DMS153 (cell line): ENCODE measurements at regions not wholly inside any gene's neighbourhood (a gene's known extent, or its start where the extent isn't known, plus 50 kb on each side); places are given as distances from the start of the nearest gene placed in this dataset.

Source experiments
- DNase-seq: peaks from one replicate; lab custom pipeline; 2025; lab: John Stamatoyannopoulos, UW

DNA sequence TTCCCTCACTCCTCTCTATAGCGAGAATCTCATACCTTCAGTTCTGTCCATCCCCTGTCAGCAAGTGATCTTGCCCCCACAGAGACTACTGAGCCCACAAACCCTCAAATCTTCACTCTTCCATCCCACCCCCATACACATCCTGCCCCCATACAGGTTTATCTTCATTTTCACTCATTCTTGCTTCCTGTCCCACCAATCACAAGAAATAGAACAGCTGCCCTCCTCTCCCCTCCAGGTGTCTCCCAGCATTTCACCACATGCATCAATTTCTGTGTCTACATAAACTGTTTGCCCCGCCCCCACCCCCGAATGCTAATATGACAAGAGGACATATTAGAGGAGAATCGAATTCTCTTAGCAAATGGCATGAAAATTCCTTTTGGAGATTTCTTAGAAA is 54.9 kb upstream of the CARMIL1 start:
- DNase-seq: no peak

DNA sequence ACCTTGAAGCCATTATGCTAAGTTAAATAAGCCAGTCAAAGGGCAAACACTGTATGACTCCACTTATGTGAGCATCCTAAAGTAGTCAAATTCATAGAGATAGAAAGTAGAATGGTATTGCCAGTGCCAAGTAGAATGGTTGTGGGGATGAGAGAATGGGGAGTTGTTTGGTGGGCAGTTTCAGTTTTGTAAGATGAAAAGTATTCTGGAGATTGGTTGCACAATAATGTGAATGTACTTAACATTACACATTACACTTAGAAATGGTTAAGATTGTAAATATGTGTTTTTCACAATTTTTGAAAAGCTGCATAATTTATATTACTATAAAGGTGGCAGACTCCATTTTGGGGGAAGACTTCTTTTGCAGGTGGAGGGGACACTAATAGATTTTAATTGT is 51.3 kb upstream of the CARMIL1 start:
- no peak for DNase-seq
